GM19351 (cell line): ENCODE measurements at regions not wholly inside any gene's neighbourhood (a gene's known extent, or its start where the extent isn't known, plus 50 kb on each side); places are given as distances from the start of the nearest gene placed in this dataset.

Source experiments
- ATAC-seq: cut with Tn5 transposase; IDR thresholded peaks from one replicate; pipeline ENCODE4 v1.9.1; 2021; ENCODE audit warnings: mild to moderate bottlenecking, moderate library complexity; ENCODE audit not compliant: unreplicated experiment

DNA sequence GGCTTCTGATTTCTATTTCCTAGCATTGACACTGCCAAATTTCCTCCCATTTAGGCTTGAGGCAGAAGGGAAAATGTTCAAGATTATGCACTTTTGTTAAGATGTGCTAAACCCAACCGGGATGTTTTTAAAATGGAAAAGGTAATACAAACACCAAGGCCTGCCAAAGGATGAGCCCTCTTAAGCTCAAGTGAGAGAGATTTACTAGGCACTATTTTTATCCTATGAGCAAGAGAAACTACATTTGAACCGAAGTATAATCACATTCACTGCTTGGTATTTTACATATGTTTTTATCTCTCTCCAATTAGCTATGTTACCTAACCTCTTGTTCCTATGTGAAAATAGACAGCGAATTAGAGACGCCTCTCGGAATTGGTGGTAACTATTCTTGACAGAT lies 295.8 kb downstream of the GABRB3 start:
- ATAC-seq, result no peak

DNA sequence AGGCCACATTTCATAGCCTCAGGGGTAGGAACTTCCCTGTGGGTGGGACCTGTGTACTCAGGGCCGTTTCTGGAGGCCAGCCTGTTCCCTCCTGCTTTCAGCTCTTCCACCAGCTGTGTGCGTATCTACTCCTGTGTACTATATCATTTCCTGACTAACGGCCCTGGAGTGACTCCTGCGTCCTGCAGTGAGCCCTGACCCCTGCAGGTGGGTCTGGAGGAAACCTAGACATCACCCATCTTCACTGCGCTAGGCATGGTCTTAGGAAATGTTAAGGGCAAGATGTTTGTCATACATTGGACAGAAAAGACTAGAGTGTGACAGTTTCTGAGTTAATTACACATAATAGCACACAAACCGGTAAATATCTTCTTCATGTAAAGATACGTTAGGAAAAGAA lies 297.3 kb downstream of the GABRB3 start:
- ATAC-seq, result no peak

DNA sequence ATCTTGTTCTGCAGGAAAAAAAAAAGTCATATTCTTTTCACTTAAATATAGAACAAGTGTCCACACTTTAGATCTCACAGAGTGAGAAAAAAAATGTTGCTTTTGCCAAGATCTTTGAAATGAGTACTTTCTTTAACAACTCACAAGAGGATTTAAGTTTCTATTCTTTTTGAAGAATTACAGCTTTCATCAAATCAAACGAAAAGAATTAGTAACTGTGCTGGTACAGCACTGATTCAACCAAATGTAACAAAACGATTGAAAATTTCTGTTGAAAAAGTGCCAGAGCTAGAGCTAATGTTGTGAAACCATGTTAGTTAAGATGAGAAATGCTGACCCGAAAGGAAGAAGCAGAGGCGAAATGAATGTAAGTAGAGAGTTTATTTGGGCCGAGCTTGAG lies 300.2 kb downstream of the GABRB3 start:
- ATAC-seq, result no peak

DNA sequence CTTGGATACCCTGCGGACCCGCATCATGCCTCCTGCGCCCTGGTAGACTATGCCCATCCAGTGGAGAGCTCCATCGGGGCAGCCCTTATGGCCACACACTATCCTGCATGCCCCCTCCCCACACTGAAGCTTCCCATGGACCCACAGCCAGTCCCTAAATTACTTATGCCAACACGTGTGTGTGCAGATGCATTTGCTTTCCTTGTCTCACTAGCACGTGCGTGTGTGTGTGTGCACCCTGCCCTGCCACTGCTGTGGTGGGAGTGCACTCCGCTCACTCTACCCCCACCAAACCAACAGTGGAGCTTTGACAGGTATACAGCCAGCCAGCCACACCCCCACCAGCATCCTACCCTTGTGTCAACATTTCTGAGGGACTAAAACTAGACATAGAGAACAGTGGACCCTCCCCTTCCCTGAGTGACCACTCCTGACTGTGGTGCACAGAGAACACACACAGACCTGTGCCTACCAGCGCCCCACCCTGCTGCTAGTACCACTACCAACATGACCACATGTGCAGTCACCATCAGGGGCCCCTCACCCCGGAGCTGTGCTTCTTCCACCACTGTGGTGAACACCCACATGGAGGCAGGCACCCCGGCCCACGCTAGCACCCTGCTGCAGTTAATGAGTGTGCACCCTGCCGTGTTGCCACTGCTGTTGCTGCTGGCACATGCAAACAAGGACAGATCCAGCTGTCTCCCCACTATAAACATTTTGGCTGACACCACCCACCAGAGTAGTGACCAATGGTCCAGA lies 310.8 kb downstream of the GABRB3 start:
- no peak for ATAC-seq

DNA sequence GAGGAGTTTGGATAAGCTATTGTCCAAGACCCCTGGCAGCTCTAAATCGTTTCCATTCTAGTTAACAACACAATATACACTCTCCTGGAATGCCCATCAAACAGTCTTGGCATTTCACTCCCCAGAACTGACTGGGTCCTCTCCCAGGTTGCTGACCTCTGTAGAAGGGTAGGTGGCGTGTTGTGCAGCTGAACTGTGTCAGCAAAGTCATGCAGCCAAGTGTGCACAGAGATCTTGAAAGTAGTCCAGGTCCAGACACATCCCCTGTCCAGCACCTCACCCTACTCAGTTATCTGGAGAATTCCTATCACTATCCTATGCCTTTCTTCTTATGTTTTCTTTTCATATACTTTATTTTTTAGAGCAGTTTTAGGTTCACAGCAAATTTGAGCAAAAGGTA lies 312.7 kb downstream of the GABRB3 start:
- ATAC-seq, result no peak

DNA sequence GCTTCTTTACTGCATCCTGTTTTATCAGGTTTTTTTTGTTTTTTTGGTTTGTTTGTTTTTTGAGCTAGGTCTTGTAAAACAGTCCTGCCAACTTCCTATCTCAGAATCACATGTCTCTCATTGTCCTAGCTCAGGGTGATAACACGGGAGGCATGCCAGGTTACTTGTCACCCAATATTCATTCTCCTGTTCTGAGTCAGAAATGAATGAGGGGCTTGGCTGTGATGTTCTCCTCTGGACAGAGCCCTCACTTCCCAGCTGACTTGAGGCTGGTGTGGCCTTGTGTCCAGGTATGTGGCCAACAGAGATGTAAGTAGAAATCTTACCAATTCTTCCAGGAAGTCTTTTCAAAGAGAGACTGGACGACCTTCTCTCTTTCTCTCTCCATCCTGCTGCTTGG lies 317.0 kb downstream of the GABRB3 start:
- no peak for ATAC-seq

DNA sequence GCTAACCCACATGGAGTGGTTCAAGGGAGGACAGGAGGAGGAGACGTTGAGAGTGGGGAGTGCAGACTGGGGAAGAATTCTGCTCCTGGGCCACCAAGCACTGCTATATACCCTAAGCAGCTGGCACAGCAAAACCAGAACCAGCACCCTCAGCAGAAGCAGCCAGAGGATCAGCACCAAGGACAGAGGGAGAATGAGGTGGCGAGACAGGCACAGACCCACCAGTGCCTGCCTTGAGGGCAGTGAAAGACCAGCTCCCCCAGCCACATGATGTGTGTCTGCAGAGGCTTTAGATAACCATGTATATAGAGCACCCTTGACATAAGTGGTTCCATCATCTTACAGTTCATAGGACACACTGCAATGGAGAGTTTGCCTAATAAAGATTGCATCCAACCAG lies 319.0 kb downstream of the GABRB3 start:
- no peak for ATAC-seq

DNA sequence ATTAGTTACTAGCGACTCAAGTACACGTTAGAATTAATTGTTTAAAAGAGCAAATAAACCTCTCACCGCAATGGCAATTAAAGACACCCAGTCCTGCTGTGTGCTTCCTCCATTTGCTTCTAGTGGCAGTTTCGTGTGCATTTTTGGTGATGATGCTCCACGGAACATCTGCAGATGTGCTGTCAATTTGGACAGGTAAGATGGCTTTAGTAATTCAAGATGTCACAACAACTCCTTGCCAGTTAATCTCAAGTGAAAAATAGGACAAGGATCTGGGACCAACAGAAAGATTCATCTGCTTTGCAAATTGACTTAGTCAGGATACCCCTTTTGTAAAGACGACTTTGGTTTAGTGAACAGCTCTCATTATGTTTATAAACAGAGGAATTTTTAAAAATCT lies 320.9 kb downstream of the GABRB3 start:
- ATAC-seq, result no peak

DNA sequence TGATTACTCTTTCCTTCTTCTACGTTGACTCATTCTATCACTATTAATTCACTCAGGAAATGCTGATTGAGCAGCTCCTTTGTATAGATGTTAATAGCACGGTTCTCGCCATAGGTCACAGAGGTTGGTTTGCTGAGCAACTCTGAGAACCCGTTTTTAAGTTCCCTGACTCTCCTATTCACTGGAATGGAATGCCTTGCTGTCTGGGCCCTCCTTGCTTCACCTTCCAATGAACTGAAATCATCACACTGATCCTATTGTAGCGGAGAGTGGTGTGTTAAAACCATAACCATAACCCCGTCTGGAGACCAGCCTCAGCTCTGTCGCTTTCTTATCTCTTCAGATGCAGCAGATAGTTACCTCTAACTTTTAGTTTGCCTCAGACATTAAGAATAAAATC lies 323.6 kb downstream of the GABRB3 start:
- no peak for ATAC-seq

DNA sequence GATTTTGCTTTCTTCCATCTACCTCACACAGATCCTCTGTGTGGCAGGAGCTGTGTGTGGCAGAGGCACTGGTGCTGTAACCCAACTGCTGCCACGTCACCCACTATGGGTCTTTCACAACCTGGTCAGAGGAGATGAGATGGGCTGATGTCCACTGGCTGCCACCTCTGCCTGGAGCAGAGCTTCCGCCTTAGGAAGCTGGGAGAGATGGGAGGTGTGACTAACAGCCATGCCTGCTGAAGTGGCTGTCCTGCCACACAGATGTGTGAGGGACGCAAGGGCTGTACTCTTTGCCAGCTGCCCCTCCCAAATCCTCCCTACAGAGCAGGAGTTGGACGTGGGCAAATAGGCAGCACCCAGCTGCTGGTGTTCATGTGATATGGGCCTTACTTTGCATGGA lies 329.5 kb downstream of the GABRB3 start:
- no peak for ATAC-seq

DNA sequence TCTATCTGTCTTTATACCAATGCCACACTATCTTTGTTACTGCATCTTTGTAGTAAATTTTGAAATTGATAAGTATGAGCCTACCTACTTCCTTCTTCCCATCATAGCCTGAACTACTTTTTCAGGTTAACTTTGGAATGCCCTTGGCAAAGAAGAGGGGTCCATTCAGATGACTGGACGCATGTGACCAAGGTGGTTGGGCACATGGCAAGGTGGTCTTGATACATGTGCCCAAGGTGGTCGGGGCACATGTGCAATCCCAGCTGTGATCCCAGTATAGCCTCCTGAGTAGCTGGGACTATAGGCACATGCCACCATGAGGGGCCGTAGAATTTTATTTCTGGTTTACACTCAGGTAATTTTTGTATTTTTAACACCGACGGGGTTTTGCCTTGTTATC lies 330.2 kb downstream of the GABRB3 start:
- no peak for ATAC-seq

DNA sequence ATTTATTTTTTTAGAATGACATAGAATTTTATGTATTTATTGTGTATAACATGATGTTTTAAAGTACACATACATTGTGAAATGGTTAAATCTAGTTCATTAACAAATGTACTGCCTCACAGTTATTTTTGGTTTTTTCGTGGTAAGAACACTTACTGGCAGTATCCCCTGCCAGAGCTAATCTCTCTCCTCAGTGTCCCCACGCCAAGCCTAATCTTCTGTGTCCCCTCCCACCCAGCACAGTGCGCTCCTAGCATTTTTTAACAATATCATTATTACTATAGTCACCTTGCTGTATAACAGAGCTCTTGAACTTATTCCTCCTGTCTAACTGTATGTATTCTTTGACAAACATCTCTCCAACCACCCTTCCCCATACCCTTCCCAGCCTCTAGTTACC lies 333.2 kb downstream of the GABRB3 start:
- no peak for ATAC-seq

DNA sequence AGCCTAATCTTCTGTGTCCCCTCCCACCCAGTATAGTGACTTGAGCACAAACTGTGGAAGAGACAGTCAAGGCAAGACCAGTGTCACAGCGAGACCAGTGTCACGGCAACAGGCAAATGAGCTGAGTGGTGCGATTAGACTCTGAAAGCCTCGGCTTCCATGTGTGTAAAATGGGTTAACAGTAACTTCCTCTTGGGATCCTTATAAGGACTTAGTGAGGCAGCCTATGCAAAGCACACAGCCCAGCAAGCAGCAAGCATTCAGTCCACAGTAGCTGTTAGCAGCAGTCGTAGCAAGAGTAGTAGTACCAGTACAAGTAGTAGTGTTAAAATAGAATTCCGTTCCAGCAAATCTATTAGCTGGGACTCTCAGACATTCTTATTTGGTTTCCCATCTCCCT lies 334.1 kb downstream of the GABRB3 start:
- no peak for ATAC-seq

DNA sequence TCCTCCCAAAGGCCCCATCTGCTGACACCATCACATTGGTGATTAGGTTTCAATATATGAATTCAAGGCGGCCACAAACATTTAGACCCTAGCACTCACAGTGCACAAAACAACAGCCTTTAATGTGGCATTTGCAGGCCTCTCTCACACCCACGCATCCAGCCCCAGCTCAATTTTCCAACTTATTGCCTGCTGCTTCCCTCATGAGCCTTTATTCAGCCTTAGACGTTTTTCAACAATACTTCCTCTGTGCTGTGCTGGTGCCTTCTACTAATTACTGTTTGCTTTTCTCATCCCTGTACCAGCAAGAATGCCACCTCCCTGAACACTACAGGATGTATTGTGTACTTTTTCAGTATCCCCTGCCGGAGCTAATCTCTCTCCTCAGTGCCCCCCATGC lies 334.6 kb downstream of the GABRB3 start:
- ATAC-seq, result no peak

DNA sequence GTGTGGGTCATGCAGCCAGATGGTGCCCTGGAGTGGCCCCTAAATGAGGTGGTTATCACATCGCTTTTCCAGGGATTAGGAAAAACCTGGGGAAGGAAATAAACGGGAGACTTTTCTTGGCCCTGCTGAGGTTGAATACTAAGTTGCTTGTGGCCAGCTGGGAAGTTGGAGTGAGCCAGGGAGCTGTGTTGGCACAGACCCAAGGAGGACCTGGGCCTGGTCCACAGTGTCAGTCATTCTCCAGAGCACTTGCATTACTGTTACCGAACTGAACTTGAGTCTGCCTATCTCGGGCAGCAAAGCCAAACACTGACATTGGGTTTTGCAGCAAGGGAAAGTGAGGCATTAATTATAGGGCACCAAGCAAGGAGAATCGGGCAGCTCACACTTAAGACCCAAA lies 339.0 kb downstream of the GABRB3 start:
- ATAC-seq, result no peak

DNA sequence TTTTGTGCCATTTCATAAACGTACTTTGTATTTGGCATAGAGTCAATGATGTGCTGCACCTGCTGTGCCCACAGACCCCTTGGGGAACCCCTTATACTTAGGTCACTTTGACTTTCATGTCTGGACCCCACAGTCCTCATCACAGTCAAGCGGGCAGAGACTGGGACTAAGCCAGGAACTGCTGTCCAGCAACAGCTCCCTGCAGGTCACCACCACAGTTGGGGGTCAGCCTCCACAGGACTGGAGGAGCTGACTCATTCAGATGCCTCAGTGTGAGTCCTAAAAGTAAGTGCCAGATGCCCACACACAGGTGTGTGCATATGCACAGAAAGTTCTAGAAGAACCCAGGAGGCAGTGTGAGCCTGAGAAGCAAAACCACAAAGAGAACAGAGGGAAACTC lies 339.8 kb downstream of the GABRB3 start:
- no peak for ATAC-seq

DNA sequence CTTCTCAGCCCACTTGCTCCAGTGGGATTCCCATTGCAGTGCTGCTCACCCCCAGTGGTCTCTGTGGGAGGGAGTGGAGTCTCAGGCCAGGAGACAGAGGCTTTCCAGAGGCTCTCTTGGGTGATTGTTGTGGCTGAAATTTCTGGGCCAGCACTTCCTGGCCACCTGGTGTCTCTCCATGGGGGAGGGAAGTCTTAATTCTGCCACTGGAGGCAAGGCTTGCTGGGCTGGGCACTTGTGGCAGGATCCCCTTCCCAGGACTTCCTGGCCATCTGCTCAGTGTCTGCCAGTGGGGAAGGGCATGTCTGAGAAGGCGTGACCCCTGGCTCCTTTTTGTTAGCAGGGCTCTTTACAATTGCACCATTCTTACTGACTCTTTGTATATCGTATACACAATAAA lies 351.8 kb downstream of the GABRB3 start:
- no peak for ATAC-seq

DNA sequence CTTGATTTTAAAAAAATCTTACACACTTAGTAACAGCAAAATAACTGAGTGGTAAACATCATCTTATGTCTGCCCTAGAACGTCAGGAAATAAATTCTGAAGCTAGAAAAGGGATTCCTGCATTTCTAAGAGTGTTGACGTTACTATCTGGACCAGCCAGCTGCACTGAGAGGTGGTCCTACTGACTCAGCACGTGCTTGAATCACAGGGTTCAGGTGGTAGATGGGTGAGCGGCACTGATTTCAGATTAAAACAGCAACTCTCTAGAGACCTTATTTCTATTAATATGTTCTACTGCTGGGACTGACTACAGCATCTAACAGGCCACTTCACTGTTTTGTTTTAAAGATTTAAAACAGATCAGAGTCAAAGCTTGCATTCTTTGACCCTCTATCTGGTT lies 377.2 kb downstream of the GABRB3 start:
- ATAC-seq, result no peak

DNA sequence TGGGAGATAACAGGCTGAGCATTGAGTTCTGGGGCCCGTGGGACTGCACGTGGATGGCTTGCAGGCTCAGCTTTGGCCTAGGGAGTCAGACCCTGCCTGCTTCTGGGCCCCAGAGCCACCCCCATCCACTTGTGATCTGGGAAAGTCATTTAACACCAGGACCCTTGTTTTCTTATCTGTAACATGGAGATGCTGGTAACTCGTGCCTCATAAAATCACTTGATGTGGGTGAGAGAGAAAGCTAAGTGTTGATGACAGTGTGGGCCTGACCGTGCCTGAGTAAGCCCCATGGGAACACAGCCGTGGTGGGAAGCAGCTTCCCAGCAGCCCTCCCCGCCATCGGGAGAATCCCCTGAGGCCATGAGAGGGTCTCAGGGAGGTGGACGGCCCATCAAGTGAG lies 378.1 kb downstream of the GABRB3 start:
- no peak for ATAC-seq

DNA sequence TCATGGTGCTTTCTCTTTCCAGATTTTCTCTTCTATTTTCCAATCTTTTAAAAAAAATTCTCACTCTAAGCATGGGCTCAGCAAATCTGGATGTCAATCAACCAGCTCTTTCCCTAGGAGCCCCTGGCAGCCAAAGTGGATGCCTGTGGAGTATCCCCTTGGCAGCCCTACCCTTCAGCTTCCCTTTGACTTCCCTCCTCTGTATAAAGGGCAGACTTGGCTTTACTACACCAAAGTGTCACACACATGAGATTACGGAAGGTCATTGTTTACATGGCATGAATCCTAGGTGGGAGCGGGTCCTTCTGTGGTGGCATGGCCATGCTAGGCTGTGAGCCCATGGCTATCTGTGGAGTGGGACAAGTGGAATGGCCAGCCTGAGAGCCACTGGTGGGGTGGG lies 379.9 kb downstream of the GABRB3 start:
- no peak for ATAC-seq

DNA sequence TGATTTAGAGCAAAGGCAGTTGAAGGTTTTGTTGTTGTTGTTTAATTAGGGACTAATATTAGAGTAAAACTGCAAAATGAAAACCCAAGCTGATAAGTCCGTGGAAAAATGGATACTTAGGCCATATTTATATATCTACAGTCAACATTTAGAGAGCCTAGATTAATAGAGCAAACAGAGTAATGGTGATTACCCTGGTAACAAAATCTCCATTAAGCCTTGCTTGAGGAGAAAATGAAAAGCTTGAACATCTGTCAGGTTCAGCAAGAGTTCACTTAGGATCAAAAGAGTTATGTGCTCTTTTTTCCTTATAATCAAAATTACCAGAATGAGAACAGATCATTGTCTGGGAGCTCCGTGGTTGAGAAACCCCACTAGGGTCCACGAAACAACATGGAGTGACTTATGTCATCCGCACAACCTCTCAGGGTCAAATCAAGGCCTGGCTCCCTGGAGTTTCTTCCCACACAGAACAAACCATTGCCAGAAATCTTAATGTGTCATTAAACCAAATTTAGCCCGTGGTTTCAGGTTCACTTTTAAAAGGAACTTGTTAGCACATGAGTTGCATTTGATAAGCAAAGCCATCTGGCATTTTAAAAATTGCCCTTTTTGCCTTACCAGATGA lies 381.2 kb downstream of the GABRB3 start:
- no peak for ATAC-seq

DNA sequence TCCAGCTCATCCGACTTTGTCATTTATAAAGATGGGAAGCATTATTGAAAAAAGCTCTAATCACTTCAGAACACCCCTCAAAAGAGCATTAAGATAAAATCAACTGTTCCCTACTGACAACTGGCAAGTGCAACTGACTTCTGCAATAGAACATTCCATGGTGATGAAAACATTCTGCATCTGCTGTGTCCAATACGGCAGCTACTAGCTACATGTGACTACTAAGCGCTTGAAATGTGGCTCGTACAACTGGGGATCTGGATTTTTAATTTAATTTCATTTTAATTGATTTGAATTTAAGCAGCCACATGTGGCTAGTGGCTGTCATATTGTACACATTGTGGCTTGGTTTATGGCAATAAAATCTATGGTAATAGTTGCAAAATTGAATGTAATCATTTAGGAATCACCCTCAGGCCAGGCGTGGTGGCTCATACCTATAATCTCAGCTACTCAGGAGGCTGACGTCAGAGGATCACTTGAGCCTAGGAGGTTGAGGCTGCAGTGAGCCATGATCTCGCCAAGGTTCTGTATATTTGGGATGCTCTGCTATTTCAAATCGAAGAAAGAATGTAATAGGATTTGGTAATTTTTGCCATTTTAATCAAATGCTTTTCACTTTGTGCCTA lies 390.3 kb downstream of the GABRB3 start:
- no peak for ATAC-seq
